Transverse colon (tissue), 4 donors: ENCODE measurements at regions not wholly inside any gene's neighbourhood (a gene's known extent, or its start where the extent isn't known, plus 50 kb on each side); places are given as distances from the start of the nearest gene placed in this dataset.
"Not testable (repeated sequence)": the region's sequence is repeated elsewhere in the genome, so short reads cannot be mapped to it uniquely, and the experiment has no call there.

Source experiments
- DNase-seq: peaks from one replicate; pipeline ENCODE4 v3.0.0-alpha.2; 2019
- H3K27ac ChIP-seq, 4 donors: fragments of 200-600 bp; sonication (generic); 2 replicates each; pipeline ENCODE4 v1.5.1; 2016 to 2018; ENCODE audit warnings: inconsistent platforms in 4 of 4
- H3K27me3 ChIP-seq: fragments of 200-600 bp; sonication (generic); 2 replicates; pipeline ENCODE4 v1.5.1; 2017; ENCODE audit warnings: inconsistent platforms
- H3K36me3 ChIP-seq, 4 donors: fragments of 200-600 bp; sonication (generic); 2 replicates each; pipeline ENCODE4 v1.5.1; 2017 to 2019; ENCODE audit warnings: inconsistent platforms in 4 of 4
- H3K4me1 ChIP-seq, 4 donors: fragments of 200-600 bp; sonication (generic); 2 replicates each; pipeline ENCODE4 v1.5.1; 2017 to 2020; ENCODE audit warnings: inconsistent platforms in 4 of 4
- H3K4me3 ChIP-seq, 4 donors: fragments of 200-600 bp; sonication (generic); 1 replicate in 1 of 4; 2 replicates in 3 of 4; pipeline versions ENCODE4 v1.5.1 to v1.6.1; 2017 to 2019; ENCODE audit warnings: inconsistent platforms in 4 of 4
- H3K9me3 ChIP-seq, 2 donors: fragments of 200-600 bp; sonication (generic); 2 replicates each; pipeline ENCODE4 v1.5.1; 2017 to 2019; ENCODE audit warnings: inconsistent platforms in 2 of 2
- WGBS, 2 donors: methylation state at CpG; one replicate each; pipeline ENCODE4 v1.1.5; 2018; ENCODE audit warnings: low coverage in 1 of 2; 5-methylcytosine and 5-hydroxymethylcytosine counted together
- in situ Hi-C, 4 donors: fragments of 200-750 bp; cut with MboI; loops; one replicate each; pipeline versions ENCODE4 v1.15.0 to v1.15.1; 2017; ENCODE audit warnings: low sequenced_read_pairs in 3 of 4, low pct_ligation_motif_present in 1 of 4, low pct_unique_long_range_greater_than_20kb in 1 of 4
- intact Hi-C: fragments of 100-400 bp; cut with DNase I; formaldehyde crosslinking; loops from one replicate; pipeline ENCODE4 v1.15.1; 2023; ENCODE audit warnings: low total_unique reads

GRCh38 chr15:84473305-84473877 lies 127.4 kb upstream of the ZSCAN2 start:
- no CpG with 5 or more reads among the region's 26 CpGs for WGBS, 2 donors
- H3K27me3 ChIP-seq, H3K27ac ChIP-seq, DNase-seq, H3K36me3 ChIP-seq, H3K4me3 ChIP-seq, intact Hi-C loops, H3K4me1 ChIP-seq, H3K9me3 ChIP-seq, in situ Hi-C loops: not testable (repeated sequence)

GRCh38 chr15:84476364-84477033 lies 124.3 kb upstream of the ZSCAN2 start:
- H3K27me3 ChIP-seq, DNase-seq, in situ Hi-C loops, H3K27ac ChIP-seq, H3K4me3 ChIP-seq, H3K9me3 ChIP-seq, H3K4me1 ChIP-seq, H3K36me3 ChIP-seq, intact Hi-C loops: not testable (repeated sequence)
- WGBS, 2 donors, result no CpG with 5 or more reads among the region's 14 CpGs

GRCh38 chr15:84477550-84477949 lies 123.3 kb upstream of the ZSCAN2 start:
- in situ Hi-C loops, H3K27me3 ChIP-seq, DNase-seq, H3K4me3 ChIP-seq, H3K27ac ChIP-seq, intact Hi-C loops, H3K9me3 ChIP-seq, H3K4me1 ChIP-seq, H3K36me3 ChIP-seq: not testable (repeated sequence)
- WGBS, 2 donors, result no CpG with 5 or more reads among the region's 8 CpGs

GRCh38 chr15:84480174-84480681 lies 120.6 kb upstream of the ZSCAN2 start:
- DNase-seq, H3K4me3 ChIP-seq, H3K4me1 ChIP-seq, H3K36me3 ChIP-seq, intact Hi-C loops, in situ Hi-C loops, H3K27ac ChIP-seq, H3K27me3 ChIP-seq, H3K9me3 ChIP-seq: not testable (repeated sequence)
- no CpG with 5 or more reads among the region's 7 CpGs for WGBS, 2 donors

DNA sequence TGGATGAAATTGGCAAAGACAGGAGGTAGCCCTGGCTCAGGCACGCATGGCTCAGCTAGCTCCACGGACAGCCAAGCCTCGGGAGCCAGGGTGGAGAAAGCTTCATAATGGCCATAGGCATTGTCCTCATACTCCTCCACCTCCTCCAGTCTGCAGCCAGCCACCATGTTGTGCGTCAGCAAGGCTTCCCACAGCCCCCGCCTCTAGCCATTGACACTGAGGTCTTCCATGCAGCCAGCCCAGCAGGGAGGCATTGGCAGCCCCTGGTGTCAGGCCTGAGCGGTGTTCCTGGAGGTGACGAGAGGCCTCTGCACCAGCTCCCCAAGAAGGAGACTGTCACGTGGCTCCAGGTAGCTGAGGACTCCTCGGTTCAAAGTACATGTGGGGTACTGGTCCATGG lies 117.0 kb upstream of the ZSCAN2 start:
- 100% methylated on average over 1 of the region's 9 CpGs; no CpG with 5 or more reads in 1 of the 2 donors for WGBS, 2 donors
- DNase-seq, H3K9me3 ChIP-seq, intact Hi-C loops, H3K4me3 ChIP-seq, H3K27ac ChIP-seq, H3K4me1 ChIP-seq, H3K36me3 ChIP-seq, H3K27me3 ChIP-seq, in situ Hi-C loops: not testable (repeated sequence)

- peak overlapping the region in 1 of 4 donors; percentile 48 for H3K4me3 ChIP-seq
Measured at GRCh38 chr15:84500165-84500889, 100.5 kb upstream of the ZSCAN2 start.

DNA sequence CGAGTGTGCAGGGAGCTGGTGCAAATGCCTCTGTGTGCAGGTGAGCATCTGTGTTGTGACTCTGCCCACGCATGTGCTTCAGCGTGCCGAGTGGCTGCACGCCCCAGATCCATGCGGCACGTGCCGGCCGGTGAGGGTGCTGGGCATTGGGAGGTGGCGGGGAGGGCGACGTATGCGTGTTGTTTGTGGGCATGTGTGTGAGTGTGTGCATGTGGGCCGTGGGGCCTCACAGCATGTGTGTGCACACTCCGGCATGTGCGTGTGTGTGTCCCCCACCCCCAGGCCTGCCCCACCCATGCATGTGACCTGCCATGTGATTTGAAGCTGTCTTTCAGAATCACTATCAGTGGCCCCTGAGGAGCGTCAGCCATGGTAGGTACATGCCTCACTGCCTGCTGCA lies 97.7 kb upstream of the ZSCAN2 start:
- in situ Hi-C loops, H3K27me3 ChIP-seq, DNase-seq, H3K36me3 ChIP-seq, H3K9me3 ChIP-seq, H3K27ac ChIP-seq, H3K4me1 ChIP-seq, H3K4me3 ChIP-seq, intact Hi-C loops: not testable (repeated sequence)
- no CpG with 5 or more reads among the region's 17 CpGs for WGBS, 2 donors

More at GRCh38 chr15:84500165-84500889, 100.5 kb upstream of the ZSCAN2 start:
- H3K9me3 ChIP-seq, H3K27me3 ChIP-seq, H3K4me1 ChIP-seq, in situ Hi-C loops, H3K36me3 ChIP-seq, intact Hi-C loops: not testable (repeated sequence)
- DNase-seq, result peak; percentile 34
- H3K27ac ChIP-seq, result peak overlapping the region in 3 of 4 donors; percentile 59 to 84 (median 68)
- WGBS, 2 donors, result 0% methylated on average over 3 of the region's 60 CpGs; no CpG with 5 or more reads in 1 of the 2 donors

DNA sequence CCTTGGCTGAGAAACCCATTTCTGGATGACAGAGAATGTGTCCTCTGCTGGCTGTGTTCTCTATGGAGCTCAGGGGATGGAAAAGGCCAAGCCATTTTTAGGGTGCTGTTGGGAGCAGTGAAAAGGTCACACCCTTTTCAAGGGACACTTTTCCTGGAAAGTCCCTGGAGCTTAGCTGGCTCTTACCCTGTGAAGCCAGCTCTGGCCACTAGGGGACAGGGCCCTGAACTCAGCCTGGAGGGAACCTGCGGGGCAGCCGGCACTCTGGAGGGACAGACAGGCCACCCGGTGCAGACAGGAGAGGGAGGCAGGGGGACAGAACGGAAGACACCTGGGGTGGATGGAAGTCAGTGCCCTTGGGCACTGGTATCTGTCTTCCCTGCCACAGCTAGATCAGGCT lies 95.3 kb upstream of the ZSCAN2 start:
- H3K9me3 ChIP-seq, H3K27ac ChIP-seq, DNase-seq, H3K36me3 ChIP-seq, H3K4me3 ChIP-seq, in situ Hi-C loops, H3K27me3 ChIP-seq, H3K4me1 ChIP-seq, intact Hi-C loops: not testable (repeated sequence)
- WGBS, 2 donors, result 88% methylated on average over 3 of the region's 4 CpGs; no CpG with 5 or more reads in 1 of the 2 donors

GRCh38 chr15:84512324-84512723 lies 88.5 kb upstream of the ZSCAN2 start:
- H3K4me3 ChIP-seq, intact Hi-C loops, DNase-seq, in situ Hi-C loops, H3K9me3 ChIP-seq, H3K27ac ChIP-seq, H3K4me1 ChIP-seq, H3K36me3 ChIP-seq, H3K27me3 ChIP-seq: not testable (repeated sequence)
- no CpG with 5 or more reads among the region's 9 CpGs for WGBS, 2 donors

GRCh38 chr15:84516773-84517172 lies 84.0 kb upstream of the ZSCAN2 start:
- H3K27ac ChIP-seq, intact Hi-C loops, H3K4me3 ChIP-seq, H3K27me3 ChIP-seq, H3K9me3 ChIP-seq, H3K36me3 ChIP-seq, H3K4me1 ChIP-seq, in situ Hi-C loops, DNase-seq: not testable (repeated sequence)
- 100% methylated on average over 1 to 3 of the region's 6 CpGs for WGBS, 2 donors
